Suprapubic skin (tissue), 3 donors: ENCODE measurements at regions not wholly inside any gene's neighbourhood (a gene's known extent, or its start where the extent isn't known, plus 50 kb on each side); places are given as distances from the start of the nearest gene placed in this dataset.
"Not testable (repeated sequence)": the region's sequence is repeated elsewhere in the genome, so short reads cannot be mapped to it uniquely, and the experiment has no call there.

Experiments used
- EP300 ChIP-seq: sonication (generic); formaldehyde crosslinking; IDR thresholded peaks from one replicate; pipeline ENCODE4 v1.6.1; 2017; ENCODE audit warnings: antibody characterized with exemption
- TF ChIP-seq, protein P1 (sequence below), 2 donors: fragments of 200-600 bp in 1 of 2; fragments of 450-650 bp in 1 of 2; sonication (generic) in 1 of 2; IDR thresholded peaks; one replicate each; pipeline ENCODE4 v1.5.1; 2016 to 2019; ENCODE audit warnings: antibody characterized with exemption in 2 of 2, mild to moderate bottlenecking in 1 of 2, moderate library complexity in 1 of 2

DNA sequence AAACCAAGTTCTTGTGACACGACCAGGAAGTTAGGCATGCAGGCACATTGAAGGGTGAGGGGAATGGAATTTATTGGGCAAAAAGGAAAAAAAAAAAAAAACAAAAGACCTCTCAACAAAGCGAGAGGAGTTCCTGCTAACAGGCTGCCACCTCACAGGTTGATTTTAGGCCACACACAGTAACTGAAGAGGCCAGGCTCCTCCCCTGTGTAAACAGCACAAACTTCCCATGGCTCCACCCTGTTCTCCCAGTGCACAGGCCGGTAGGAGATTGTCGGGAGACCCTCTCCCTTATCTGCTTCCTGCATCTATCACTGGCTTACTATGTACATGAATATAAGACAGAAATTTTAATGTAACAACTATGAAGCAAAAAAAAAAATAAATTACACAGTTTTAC, 359.6 kb upstream of the TGIF2LX start:
- TF ChIP-seq, protein P1, sequence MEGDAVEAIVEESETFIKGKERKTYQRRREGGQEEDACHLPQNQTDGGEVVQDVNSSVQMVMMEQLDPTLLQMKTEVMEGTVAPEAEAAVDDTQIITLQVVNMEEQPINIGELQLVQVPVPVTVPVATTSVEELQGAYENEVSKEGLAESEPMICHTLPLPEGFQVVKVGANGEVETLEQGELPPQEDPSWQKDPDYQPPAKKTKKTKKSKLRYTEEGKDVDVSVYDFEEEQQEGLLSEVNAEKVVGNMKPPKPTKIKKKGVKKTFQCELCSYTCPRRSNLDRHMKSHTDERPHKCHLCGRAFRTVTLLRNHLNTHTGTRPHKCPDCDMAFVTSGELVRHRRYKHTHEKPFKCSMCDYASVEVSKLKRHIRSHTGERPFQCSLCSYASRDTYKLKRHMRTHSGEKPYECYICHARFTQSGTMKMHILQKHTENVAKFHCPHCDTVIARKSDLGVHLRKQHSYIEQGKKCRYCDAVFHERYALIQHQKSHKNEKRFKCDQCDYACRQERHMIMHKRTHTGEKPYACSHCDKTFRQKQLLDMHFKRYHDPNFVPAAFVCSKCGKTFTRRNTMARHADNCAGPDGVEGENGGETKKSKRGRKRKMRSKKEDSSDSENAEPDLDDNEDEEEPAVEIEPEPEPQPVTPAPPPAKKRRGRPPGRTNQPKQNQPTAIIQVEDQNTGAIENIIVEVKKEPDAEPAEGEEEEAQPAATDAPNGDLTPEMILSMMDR (IDR thresholded peaks at IDR 0.05) = not testable (repeated sequence)
- TF ChIP-seq EP300 = not testable (repeated sequence)
